IPS-NIHi11 (cell line): ENCODE measurements at regions not wholly inside any gene's neighbourhood (a gene's known extent, or its start where the extent isn't known, plus 50 kb on each side); places are given as distances from the start of the nearest gene placed in this dataset.
"Not testable (repeated sequence)": the region's sequence is repeated elsewhere in the genome, so short reads cannot be mapped to it uniquely, and the experiment has no call there.

Experiments
- DNase-seq: peaks from one replicate; pipeline ENCODE4 v3.0.0; 2012; ENCODE audit warnings: mixed read lengths, low spot score

GRCh38 chr1:115531631-115532264 lies 110.0 kb upstream of the VANGL1 start:
- no peak for DNase-seq

- DNase-seq, result no peak
Observed at GRCh38 chr1:115530407-115530806, 111.4 kb upstream of the VANGL1 start.

- no peak for DNase-seq
Observed at GRCh38 chr1:115529216-115529897, 112.4 kb upstream of the VANGL1 start.

GRCh38 chr1:115528336-115528735 lies 113.4 kb upstream of the VANGL1 start:
- not testable (repeated sequence) for DNase-seq

GRCh38 chr1:115527746-115528145 lies 114.0 kb upstream of the VANGL1 start:
- no peak for DNase-seq

GRCh38 chr1:115526900-115527299 lies 114.9 kb upstream of the VANGL1 start:
- no peak for DNase-seq

- no peak for DNase-seq
Observed at GRCh38 chr1:115524236-115524635, 117.5 kb upstream of the VANGL1 start.

GRCh38 chr1:115522386-115522785 lies 119.4 kb upstream of the VANGL1 start:
- DNase-seq, result no peak

GRCh38 chr1:115515270-115515669 lies 126.5 kb upstream of the VANGL1 start:
- no peak for DNase-seq

- not testable (repeated sequence) for DNase-seq
Observed at GRCh38 chr1:115510226-115510625, 131.5 kb upstream of the VANGL1 start.

- no peak for DNase-seq
Observed at GRCh38 chr1:115507901-115508300, 133.9 kb upstream of the VANGL1 start.

GRCh38 chr1:115506924-115507589 lies 134.7 kb upstream of the VANGL1 start:
- DNase-seq, result peak; percentile 58

GRCh38 chr1:115506518-115506917 lies 135.3 kb upstream of the VANGL1 start:
- DNase-seq, result no peak

GRCh38 chr1:115505148-115505571 lies 136.6 kb upstream of the VANGL1 start:
- DNase-seq, result no peak

- DNase-seq, result not testable (repeated sequence)
Observed at GRCh38 chr1:115502183-115502582, 139.6 kb upstream of the VANGL1 start.

- no peak for DNase-seq
Observed at GRCh38 chr1:115501476-115501875, 140.3 kb upstream of the VANGL1 start.

- no peak for DNase-seq
Observed at GRCh38 chr1:115499253-115499652, 142.5 kb upstream of the VANGL1 start.

GRCh38 chr1:115496904-115497527 lies 144.8 kb upstream of the VANGL1 start:
- DNase-seq, result no peak

- DNase-seq, result no peak
Observed at GRCh38 chr1:115495625-115496024, 146.1 kb upstream of the VANGL1 start.

GRCh38 chr1:115495111-115495510 lies 146.7 kb upstream of the VANGL1 start:
- no peak for DNase-seq

GRCh38 chr1:115493834-115494233 lies 147.9 kb upstream of the VANGL1 start:
- no peak for DNase-seq

GRCh38 chr1:115492880-115493279 lies 148.9 kb upstream of the VANGL1 start:
- DNase-seq, result no peak
